ACC112 (cell line): ENCODE measurements at regions not wholly inside any gene's neighbourhood (a gene's known extent, or its start where the extent isn't known, plus 50 kb on each side); places are given as distances from the start of the nearest gene placed in this dataset.
"Not testable (repeated sequence)": the region's sequence is repeated elsewhere in the genome, so short reads cannot be mapped to it uniquely, and the experiment has no call there.

Experiments used
- H2AFZ ChIP-seq: fragments of 200-600 bp; sonication (generic); one replicate; pipeline ENCODE4 v1.6.0; 2017; ENCODE audit warnings: antibody characterized with exemption, low read length; ENCODE audit not compliant: unreplicated experiment
- H3K27ac ChIP-seq: fragments of 200-600 bp; sonication (generic); 2 replicates; pipeline ENCODE4 v1.5.1; 2014; ENCODE audit warnings: low read depth, mild to moderate bottlenecking, antibody characterized with exemption, low read length, moderate library complexity
- H3K27me3 ChIP-seq: fragments of 200-600 bp; sonication (generic); 2 replicates; pipeline ENCODE4 v1.6.1; 2014; ENCODE audit warnings: mild to moderate bottlenecking, antibody characterized with exemption, low read length, moderate library complexity, mixed read lengths; ENCODE audit not compliant: insufficient read depth
- H3K36me3 ChIP-seq: fragments of 200-600 bp; sonication (generic); 2 replicates; pipeline ENCODE4 v1.6.1; 2016; ENCODE audit warnings: mild to moderate bottlenecking, antibody characterized with exemption, low read length, moderate library complexity, mixed read lengths; ENCODE audit not compliant: insufficient read depth
- H3K4me1 ChIP-seq: fragments of 200-600 bp; sonication (generic); one replicate; pipeline ENCODE4 v1.6.1; 2016; ENCODE audit warnings: low read length, mixed read lengths; ENCODE audit not compliant: insufficient read depth, unreplicated experiment, control insufficient read depth
- H3K4me3 ChIP-seq: fragments of 200-600 bp; sonication (generic); 2 replicates; pipeline ENCODE4 v1.5.1; 2014; ENCODE audit warnings: mild to moderate bottlenecking, low read depth, low read length
- H3K79me2 ChIP-seq: fragments of 200-600 bp; sonication (generic); one replicate; pipeline ENCODE4 v1.6.0; 2016; ENCODE audit warnings: low read length; ENCODE audit not compliant: control insufficient read depth, unreplicated experiment, insufficient read depth

DNA sequence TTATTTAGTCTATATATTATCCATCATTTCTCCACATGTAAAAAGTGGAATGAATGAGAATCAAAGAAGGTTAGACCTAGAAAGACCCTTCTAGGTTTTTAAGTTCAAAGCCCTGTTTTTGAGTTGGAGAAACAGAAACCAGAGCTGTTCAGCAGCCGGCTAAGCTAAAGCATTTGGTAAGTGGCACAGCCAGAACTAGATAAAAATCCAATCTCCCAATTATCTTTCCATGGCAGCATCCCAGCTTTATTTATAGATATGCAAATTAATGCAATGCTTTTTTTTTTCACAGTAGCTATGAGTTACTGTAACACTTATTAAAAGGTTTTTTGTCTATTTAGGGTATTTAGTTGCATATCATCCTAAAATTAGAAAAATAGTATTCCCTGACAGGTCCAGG, 85.1 kb downstream of the NIBAN1 start:
- Histone ChIP-seq H3K27me3 (no peaks in the 10 kb centered on the region), H3K36me3 (no peaks in the 10 kb centered on the region), H3K27ac (peak overlapping the region; percentile 76), H2AFZ (no peak overlapping the region), H3K79me2 (no peaks in the 10 kb centered on the region), H3K4me3 (no peak overlapping the region), H3K4me1 (peaks cover 41% of the 10 kb centered on the region)

DNA sequence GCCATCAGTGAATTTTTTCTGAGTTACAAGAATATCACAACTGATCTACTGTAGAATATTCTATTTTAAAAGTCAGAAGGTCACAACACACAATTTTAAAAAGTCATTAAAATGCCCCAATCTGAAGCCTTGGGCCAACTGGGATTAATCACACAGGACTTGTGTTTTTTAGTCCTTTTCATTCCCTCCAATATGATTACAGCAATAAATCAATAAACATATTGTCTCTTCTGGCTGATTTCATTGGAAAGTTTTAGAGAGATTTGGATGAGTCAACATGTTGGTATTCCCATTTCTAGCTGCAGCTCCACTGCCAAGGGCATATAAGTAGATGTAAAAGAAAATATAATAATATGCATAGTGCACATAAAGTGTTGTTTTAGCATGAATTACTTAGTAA, 85.8 kb downstream of the NIBAN1 start:
- Histone ChIP-seq H3K79me2 (no peaks in the 10 kb centered on the region), H3K4me3 (0 out of 2 replicates have a peak overlapping the region, but pooled peaks have one; percentile 3), H3K36me3 (no peaks in the 10 kb centered on the region), H3K4me1 (peaks cover 41% of the 10 kb centered on the region), H2AFZ (no peak overlapping the region), H3K27ac (peak overlapping the region; percentile 76), H3K27me3 (no peaks in the 10 kb centered on the region)

DNA sequence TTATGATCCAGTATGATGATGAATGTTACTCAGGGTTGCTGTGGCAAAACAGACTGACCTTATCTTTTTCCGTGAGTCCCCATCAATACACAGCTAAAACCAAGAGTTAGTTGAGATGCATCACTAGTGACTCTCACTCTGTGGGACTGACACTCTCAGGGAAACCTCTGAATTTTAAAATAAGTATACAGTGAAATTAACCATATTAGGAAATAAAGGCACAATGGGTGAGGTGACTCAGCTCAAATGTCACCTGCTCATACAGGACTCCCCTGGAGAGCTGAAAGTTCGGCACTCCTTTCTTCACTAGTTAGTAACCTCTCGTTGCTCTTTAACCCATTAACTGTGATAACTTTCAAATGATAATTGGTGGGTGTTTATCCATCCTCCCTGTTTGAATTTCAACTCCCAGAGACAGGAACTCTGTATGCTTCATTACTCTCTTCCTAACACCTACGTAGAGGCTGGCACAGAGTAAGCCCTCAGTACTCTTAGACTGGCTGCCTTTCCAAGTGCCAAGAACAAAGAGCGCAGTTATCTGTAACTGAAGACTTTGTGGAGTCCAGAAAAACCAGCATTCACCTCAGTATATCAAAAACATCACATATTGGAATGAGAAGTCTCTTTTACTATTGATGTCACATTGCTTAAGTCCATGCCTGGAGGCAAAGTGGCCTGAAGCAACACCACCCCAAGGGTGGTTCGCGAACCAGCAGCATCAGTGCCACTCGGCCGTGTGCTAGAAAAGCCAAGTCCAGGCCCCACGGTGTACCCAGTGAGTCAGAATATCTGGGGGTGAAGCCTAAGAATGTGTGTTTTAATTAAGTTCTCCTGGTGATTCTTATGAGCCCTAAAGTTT, 91.1 kb downstream of the NIBAN1 start:
- H3K27ac ChIP-seq = no peak overlapping the region
- no peaks in the 10 kb centered on the region for H3K36me3 ChIP-seq
- H3K27me3 ChIP-seq = no peaks in the 10 kb centered on the region
- no peak overlapping the region for H2AFZ ChIP-seq
- no peaks in the 10 kb centered on the region for H3K79me2 ChIP-seq
- H3K4me1 ChIP-seq = peaks cover 14% of the 10 kb centered on the region
- H3K4me3 ChIP-seq = no peak overlapping the region

DNA sequence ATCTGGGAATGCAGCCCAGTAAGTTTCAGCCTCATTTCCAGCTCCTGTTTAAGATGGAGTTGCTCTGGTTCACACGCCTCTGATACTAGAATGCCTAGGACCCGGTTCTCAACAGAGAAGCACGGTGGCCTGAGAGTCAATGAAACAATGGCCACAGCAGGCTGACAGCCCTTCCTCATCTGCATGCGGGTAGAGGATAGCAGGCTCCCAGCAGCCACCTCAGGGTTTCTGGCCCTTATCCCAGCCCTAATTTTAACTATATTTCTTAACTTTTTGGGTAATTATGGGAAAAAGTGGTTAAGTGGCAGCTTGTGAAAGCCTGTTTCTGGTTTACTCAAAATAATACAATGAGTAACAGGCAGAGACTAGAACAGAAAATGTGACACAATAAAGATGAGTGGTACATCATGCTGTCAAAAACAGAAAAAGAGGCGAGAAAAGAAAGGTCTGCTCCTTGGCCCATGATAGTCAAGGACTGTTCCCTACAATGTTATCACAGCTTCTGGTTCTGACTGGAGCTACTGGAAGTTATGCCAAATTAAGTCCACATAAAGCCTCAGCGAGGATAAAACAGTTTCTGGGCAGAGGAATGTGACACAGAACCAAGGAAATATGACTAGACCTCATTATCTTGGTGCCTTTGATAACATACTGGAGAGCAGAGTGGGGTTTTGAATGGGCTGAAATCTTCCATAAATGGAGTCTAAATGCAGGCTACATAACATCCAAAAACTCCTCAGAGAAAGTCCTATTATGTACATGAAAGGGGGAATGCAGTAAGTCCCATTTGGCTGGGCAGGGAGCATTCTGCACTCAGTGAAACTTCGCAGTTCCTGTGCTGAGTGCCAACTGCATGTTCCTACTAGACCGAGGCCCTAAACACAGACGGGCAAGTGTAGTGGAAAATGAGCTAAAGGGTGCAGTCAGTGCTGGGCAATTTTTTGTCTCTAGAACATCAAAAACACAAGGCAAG, 92.1 kb downstream of the NIBAN1 start:
- H3K36me3 ChIP-seq = no peaks in the 10 kb centered on the region
- H3K27ac ChIP-seq = peak overlapping the region; percentile 20; the same call in 1 of the 2 replicates
- peaks cover 5% of the 10 kb centered on the region for H3K4me1 ChIP-seq
- no peak overlapping the region for H3K4me3 ChIP-seq
- no peaks in the 10 kb centered on the region for H3K27me3 ChIP-seq
- no peak overlapping the region for H2AFZ ChIP-seq
- H3K79me2 ChIP-seq = no peaks in the 10 kb centered on the region

DNA sequence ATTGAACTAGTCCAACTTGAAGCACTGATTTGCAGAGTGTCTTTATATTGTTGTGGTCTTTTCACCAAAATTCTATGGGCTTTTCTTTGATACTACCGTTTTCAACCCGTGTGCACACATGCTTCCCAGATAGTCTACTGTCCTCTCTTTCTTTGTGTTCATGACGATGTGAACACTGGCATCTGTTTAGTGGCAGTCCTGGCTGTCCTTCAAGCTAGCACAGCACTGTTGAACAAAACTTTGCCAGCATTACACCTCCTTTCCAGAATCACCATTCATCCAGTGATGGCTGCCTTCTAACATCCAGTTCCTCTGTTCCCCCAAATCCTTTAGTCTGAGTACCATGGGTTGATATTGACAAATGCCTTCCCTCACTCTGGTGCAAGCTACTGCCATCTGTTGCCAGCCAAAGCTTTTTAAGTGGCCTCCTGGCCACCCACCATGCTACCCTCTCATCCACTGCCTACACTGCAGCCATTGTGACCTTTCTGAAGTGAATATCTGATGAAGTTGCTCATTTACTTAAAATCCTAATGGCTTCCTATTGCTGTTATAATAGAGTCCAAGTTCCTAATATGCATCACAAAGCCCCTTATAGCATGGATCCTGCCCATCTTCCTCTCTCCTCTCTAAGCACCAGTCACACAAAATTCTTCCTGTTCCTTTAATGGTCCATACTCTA, 94.3 kb downstream of the NIBAN1 start:
- H3K27me3 ChIP-seq = no peaks in the 10 kb centered on the region
- no peaks in the 10 kb centered on the region for H3K36me3 ChIP-seq
- H3K27ac ChIP-seq = no peak overlapping the region
- no peak overlapping the region for H2AFZ ChIP-seq
- no peaks in the 10 kb centered on the region for H3K79me2 ChIP-seq
- H3K4me1 ChIP-seq = peaks cover 5% of the 10 kb centered on the region
- no peak overlapping the region for H3K4me3 ChIP-seq

DNA sequence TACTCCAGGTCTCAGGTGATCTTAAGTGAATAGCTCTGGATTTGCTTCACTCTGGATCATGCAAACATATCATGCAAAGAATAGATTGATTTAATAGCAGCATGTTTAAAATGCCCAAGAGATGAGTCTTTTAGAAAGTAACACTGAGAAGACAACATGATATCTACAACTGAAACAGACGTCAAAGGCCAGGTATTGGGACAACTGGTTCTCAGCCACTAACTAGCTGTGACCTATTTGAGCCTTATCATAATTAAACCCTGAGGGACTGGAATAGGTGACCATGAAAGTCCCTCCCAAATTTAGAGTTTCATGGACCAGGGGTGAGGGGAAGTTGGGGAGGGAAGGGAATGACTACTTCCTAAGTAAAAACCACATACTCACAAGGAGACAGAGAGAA, 95.7 kb downstream of the NIBAN1 start:
- H3K27ac ChIP-seq = no peak overlapping the region
- no peaks in the 10 kb centered on the region for H3K79me2 ChIP-seq
- peaks cover 5% of the 10 kb centered on the region for H3K4me1 ChIP-seq
- H3K27me3 ChIP-seq = no peaks in the 10 kb centered on the region
- H3K36me3 ChIP-seq = no peaks in the 10 kb centered on the region
- H3K4me3 ChIP-seq = no peak overlapping the region
- no peak overlapping the region for H2AFZ ChIP-seq

DNA sequence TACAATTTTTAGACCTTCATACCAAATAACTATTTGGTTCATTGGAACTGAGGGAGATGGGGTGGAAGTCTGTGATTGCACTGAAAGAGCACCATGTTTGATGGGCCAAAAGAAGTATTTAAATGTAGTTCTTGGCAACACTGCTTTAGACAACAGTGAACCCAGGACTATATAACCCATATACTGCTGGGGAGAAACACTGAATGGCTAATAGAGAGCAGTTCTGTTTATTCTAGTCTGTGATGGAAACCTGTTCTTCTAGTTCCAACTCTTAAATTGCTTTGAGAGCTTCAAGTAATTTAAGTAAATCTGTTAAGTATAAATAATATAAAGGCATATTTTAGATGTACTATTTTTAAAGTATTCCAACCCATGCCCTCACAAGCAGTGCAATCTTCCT, 96.3 kb downstream of the NIBAN1 start:
- H2AFZ ChIP-seq = no peak overlapping the region
- no peak overlapping the region for H3K27ac ChIP-seq
- no peaks in the 10 kb centered on the region for H3K27me3 ChIP-seq
- H3K36me3 ChIP-seq = no peaks in the 10 kb centered on the region
- no peaks in the 10 kb centered on the region for H3K79me2 ChIP-seq
- no peak overlapping the region for H3K4me3 ChIP-seq
- peaks cover 5% of the 10 kb centered on the region for H3K4me1 ChIP-seq

DNA sequence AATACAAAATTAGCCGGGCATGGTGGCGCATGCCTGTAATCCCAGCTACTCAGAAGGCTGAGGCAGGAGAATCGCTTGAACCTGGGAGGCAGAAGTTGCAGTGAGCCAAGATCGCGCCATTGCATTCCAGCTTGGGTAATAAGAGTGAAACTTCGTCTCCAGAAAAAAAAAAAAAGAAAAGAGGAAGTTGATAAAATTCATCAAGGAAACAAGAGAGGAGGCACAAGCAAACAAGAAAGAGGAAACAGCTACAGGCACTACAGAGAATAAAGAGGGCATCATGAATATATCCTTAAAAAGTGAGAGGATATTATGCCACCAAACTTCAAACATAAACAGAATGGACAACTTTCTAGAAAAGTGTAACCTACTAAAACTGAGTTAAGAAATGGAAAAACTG, 98.3 kb downstream of the NIBAN1 start:
- not testable (repeated sequence) for H3K4me1 ChIP-seq, H2AFZ ChIP-seq, H3K4me3 ChIP-seq, H3K36me3 ChIP-seq, H3K27ac ChIP-seq, H3K27me3 ChIP-seq, H3K79me2 ChIP-seq

DNA sequence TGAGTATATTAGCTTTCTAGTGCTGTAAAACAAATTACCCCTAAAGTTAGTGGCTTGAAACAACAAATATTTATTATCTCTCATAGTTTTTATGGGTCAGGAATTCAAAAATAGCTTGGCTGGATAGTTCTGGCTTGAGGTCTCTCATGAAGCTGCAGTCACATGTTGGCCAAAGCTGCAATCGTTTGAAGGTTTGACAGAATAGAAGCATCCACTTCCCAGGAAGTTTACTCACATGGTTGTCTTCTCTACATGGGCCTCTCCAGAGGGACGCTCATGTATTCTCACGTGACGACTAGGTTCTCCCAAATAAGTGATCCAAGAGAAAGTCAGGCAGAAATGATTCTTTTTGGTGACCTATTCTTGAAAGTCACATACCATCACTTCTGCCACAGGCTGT, 99.1 kb downstream of the NIBAN1 start:
- Histone ChIP-seq H3K27ac (no peak overlapping the region), H3K27me3 (no peaks in the 10 kb centered on the region), H3K4me3 (no peak overlapping the region), H3K4me1 (no peaks in the 10 kb centered on the region), H3K79me2 (no peaks in the 10 kb centered on the region), H3K36me3 (no peaks in the 10 kb centered on the region), H2AFZ (no peak overlapping the region)

DNA sequence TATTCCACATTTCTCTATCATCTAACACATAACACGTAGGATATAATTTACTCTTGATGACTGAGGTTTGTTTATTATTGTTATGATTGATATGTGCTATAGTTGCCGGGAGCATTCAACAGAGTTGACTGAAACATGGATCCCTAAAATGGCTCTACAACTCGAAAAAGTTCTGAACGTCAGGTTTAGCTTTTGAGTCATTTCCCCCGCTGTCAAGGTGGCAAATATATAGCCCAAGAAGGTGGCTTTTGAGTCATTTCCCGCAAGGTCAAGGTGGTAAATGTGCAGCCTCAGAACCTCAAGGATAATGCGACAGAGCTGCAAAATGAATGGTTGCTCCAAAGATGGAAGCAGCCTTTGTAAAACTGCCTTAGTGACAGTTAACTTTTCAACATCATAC, 104.0 kb downstream of the NIBAN1 start:
- Histone ChIP-seq H3K4me3 (no peak overlapping the region), H3K27ac (no peak overlapping the region), H3K79me2 (no peaks in the 10 kb centered on the region), H3K36me3 (no peaks in the 10 kb centered on the region), H3K4me1 (peaks cover 23% of the 10 kb centered on the region), H3K27me3 (no peaks in the 10 kb centered on the region), H2AFZ (no peak overlapping the region)
